ENCODE measurements at regions not wholly inside any gene's neighbourhood (a gene's known extent, or its start where the extent isn't known, plus 50 kb on each side); places are given as distances from the start of the nearest gene placed in this dataset.

- Histone ChIP-seq H3K4me2 (ENCODE audit: low read length) (no peak overlapping the region), H4K20me1 (ENCODE audit: insufficient read depth, low read length) (no peaks in the 10 kb centered on the region), H2AFZ (ENCODE audit: low read depth, low read length) (no peak overlapping the region), H3K4me3 (ENCODE audit: low read length) (no peak overlapping the region), H3K36me3 (replicated peaks; ENCODE audit: low read depth, low read length) (no peaks in the 10 kb centered on the region), H3K27ac (ENCODE audit: low read length) (no peak overlapping the region), H3K4me1 (ENCODE audit: low read length) (no peaks in the 10 kb centered on the region), H3K27me3 (ENCODE audit: low read depth, low read length) (no peaks in the 10 kb centered on the region), H3K9ac (ENCODE audit: low read length) (no peak overlapping the region), H3K79me2 (ENCODE audit: low read length) (no peaks in the 10 kb centered on the region), H3K9me3 (ENCODE audit: insufficient read depth, low read length) (no peaks in the 10 kb centered on the region)
- no peak for TF ChIP-seq EZH2phosphoT487 (IDR thresholded peaks at IDR 0.05; ENCODE audit: low read depth)
- TF ChIP-seq, protein P1, sequence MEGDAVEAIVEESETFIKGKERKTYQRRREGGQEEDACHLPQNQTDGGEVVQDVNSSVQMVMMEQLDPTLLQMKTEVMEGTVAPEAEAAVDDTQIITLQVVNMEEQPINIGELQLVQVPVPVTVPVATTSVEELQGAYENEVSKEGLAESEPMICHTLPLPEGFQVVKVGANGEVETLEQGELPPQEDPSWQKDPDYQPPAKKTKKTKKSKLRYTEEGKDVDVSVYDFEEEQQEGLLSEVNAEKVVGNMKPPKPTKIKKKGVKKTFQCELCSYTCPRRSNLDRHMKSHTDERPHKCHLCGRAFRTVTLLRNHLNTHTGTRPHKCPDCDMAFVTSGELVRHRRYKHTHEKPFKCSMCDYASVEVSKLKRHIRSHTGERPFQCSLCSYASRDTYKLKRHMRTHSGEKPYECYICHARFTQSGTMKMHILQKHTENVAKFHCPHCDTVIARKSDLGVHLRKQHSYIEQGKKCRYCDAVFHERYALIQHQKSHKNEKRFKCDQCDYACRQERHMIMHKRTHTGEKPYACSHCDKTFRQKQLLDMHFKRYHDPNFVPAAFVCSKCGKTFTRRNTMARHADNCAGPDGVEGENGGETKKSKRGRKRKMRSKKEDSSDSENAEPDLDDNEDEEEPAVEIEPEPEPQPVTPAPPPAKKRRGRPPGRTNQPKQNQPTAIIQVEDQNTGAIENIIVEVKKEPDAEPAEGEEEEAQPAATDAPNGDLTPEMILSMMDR (IDR thresholded peaks at IDR 0.05; ENCODE audit: low read depth, low read length) = no peak
Observed at GRCh38 chr18:66210875-66211274, 393.0 kb downstream of the CDH19 start.

DNA sequence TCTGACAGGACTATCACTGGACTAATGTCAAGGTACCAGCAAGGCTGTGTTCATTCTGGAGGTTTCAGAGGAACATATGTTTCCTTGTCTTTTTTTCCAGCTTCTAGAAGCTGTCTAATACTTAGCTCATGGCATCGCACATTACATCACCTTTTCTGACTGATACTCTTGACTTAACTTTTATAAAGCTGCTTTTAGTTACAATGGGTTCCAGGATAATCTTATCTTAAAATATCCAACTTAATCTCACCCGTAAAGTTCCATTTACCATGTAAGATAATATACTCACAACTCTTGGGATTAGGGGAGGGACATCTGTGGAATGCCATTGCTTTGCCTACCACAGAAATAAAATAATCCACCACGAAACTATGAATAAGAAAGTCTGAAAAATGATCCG lies 394.2 kb downstream of the CDH19 start:
- TF ChIP-seq, protein P1 (IDR thresholded peaks at IDR 0.05; ENCODE audit: low read depth, low read length) = no peak
- TF ChIP-seq EZH2phosphoT487 (IDR thresholded peaks at IDR 0.05; ENCODE audit: low read depth) = no peak
- Histone ChIP-seq H3K4me3 (ENCODE audit: low read length) (no peak overlapping the region), H3K27me3 (ENCODE audit: low read depth, low read length) (no peaks in the 10 kb centered on the region), H3K9ac (ENCODE audit: low read length) (no peak overlapping the region), H2AFZ (ENCODE audit: low read depth, low read length) (0 out of 2 replicates have a peak overlapping the region, but pooled peaks have one; percentile 31), H3K36me3 (replicated peaks; ENCODE audit: low read depth, low read length) (no peaks in the 10 kb centered on the region), H3K27ac (ENCODE audit: low read length) (no peak overlapping the region), H3K79me2 (ENCODE audit: low read length) (no peaks in the 10 kb centered on the region), H3K4me1 (ENCODE audit: low read length) (no peaks in the 10 kb centered on the region), H3K9me3 (ENCODE audit: insufficient read depth, low read length) (no peaks in the 10 kb centered on the region), H4K20me1 (ENCODE audit: insufficient read depth, low read length) (no peaks in the 10 kb centered on the region), H3K4me2 (ENCODE audit: low read length) (no peak overlapping the region)

- Histone ChIP-seq H2AFZ (ENCODE audit: low read depth, low read length) (no peak overlapping the region), H3K4me2 (ENCODE audit: low read length) (no peak overlapping the region), H3K9ac (ENCODE audit: low read length) (no peak overlapping the region)
Observed at GRCh38 chr18:66196805-66197204, 407.1 kb downstream of the CDH19 start.

DNA sequence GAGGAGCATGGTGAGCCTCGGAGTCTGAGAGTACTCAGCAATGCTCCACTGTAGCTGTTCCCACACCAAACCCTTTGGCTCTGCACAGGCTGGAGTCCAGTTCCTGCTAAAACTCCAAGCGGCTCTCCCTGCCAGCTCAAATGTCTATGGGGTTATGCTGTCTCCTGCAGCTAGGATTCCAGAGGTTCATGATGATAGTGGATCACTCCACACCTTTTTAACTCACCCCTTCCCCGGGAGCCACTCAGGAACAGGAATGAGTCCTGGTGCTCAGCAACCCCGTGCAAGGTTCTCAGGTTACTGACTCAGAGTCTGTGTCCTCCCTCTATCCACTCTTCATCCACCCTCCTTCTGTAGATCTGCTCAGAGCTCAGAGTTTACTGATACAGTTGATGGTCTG lies 410.0 kb downstream of the CDH19 start:
- H3K4me1 ChIP-seq (ENCODE audit: low read length) = peaks cover 3% of the 10 kb centered on the region; the same call in 1 of the 2 replicates
- H3K36me3 ChIP-seq (replicated peaks; ENCODE audit: low read depth, low read length) = no peaks in the 10 kb centered on the region
- no peaks in the 10 kb centered on the region for H3K79me2 ChIP-seq (ENCODE audit: low read length)
- no peaks in the 10 kb centered on the region for H4K20me1 ChIP-seq (ENCODE audit: insufficient read depth, low read length)
- TF ChIP-seq EZH2phosphoT487 (IDR thresholded peaks at IDR 0.05; ENCODE audit: low read depth) = no peak
- TF ChIP-seq, protein P1 (IDR thresholded peaks at IDR 0.05; ENCODE audit: low read depth, low read length) = no peak
- peak overlapping the region; percentile 34; the same call in 1 of the 2 replicates for H2AFZ ChIP-seq (ENCODE audit: low read depth, low read length)
- H3K27ac ChIP-seq (ENCODE audit: low read length) = no peak overlapping the region
- no peak overlapping the region for H3K9ac ChIP-seq (ENCODE audit: low read length)
- H3K9me3 ChIP-seq (ENCODE audit: insufficient read depth, low read length) = no peaks in the 10 kb centered on the region
- no peak overlapping the region for H3K4me3 ChIP-seq (ENCODE audit: low read length)
- no peak overlapping the region for H3K4me2 ChIP-seq (ENCODE audit: low read length)
- no peaks in the 10 kb centered on the region for H3K27me3 ChIP-seq (ENCODE audit: low read depth, low read length)

More at GRCh38 chr18:66196805-66197204, 407.1 kb downstream of the CDH19 start:
- Histone ChIP-seq H3K4me1 (ENCODE audit: low read length) (peaks cover 3% of the 10 kb centered on the region; the same call in 1 of the 2 replicates), H3K4me3 (ENCODE audit: low read length) (no peak overlapping the region), H4K20me1 (ENCODE audit: insufficient read depth, low read length) (no peaks in the 10 kb centered on the region), H3K36me3 (replicated peaks; ENCODE audit: low read depth, low read length) (no peaks in the 10 kb centered on the region), H3K27me3 (ENCODE audit: low read depth, low read length) (no peaks in the 10 kb centered on the region), H3K9me3 (ENCODE audit: insufficient read depth, low read length) (no peaks in the 10 kb centered on the region), H3K79me2 (ENCODE audit: low read length) (no peaks in the 10 kb centered on the region), H3K27ac (ENCODE audit: low read length) (no peak overlapping the region)
- TF ChIP-seq, protein P1 (IDR thresholded peaks at IDR 0.05; ENCODE audit: low read depth, low read length) = no peak
- TF ChIP-seq EZH2phosphoT487 (IDR thresholded peaks at IDR 0.05; ENCODE audit: low read depth) = no peak

All from OCI-LY3 (cell line).